Right lung (tissue), 2 donors: ENCODE measurements at regions not wholly inside any gene's neighbourhood (a gene's known extent, or its start where the extent isn't known, plus 50 kb on each side); places are given as distances from the start of the nearest gene placed in this dataset.
A peak's percentile ranks its signal among the peaks of the same experiment; 100 is the strongest.

Experiments used
- DNase-seq, 2 donors: peaks; one replicate each; pipeline ENCODE4 v3.0.0-alpha.2; 2013

GRCh38 chr2:147363181-147363580 is 481.6 kb upstream of the ACVR2A start:
- no peak for DNase-seq

GRCh38 chr2:147358375-147358774 is 486.5 kb upstream of the ACVR2A start:
- no peak for DNase-seq

DNA sequence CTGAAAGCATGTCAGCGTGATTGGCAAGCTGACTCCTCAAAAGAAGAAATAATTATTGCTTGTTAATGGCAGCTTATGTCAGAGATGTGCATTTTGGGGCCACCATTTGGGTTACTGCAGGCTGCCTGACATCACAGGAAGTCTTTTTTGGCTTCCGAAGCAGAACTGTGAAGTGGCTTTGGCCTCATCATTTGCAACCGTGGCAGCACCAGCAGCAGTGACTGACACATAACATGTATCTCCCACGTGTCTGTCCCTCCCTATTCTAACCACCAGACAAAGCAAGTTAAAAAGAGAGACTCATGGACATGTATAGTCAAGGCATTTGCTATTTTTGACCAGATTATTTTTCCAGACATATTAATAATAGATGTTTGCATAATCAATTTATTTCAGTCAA is 488.7 kb upstream of the ACVR2A start:
- no peak for DNase-seq

DNA sequence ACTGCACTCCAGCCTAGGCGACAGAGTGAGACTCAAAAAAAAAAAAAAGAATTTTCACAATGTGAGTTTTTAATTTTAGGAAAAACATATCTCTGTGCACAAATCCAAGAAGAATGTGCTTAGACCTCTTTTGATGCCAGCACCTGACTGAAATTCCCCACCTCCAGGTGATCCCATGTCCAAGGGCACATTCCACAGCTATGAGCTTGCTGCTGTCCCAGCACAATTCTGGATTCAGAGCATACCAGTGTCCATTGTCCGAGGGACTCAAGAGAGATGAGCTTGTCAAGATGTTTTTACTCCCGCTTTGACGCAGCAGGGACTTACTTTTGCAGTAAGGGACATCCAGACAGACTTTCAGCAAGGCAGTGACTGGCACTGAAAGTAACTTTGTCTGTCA is 489.1 kb upstream of the ACVR2A start:
- no peak for DNase-seq

DNA sequence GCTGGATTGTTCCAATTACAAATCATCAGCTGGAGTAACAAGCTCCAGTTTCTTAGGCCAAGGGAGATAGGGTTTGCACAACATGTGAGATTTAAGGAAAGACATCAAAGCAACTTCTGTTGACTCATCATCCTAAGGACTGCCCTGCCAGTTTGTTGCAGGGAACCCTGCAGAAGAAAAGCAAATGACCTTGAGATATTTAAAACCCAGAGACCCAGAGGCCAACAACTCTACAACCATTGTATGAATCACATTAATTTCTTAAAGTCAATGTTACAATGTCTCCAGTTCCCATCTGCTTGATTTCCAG is 491.8 kb upstream of the ACVR2A start:
- DNase-seq: no peak

- DNase-seq: no peak
These were observed 492.4 kb upstream of the ACVR2A start for GRCh38 chr2:147352264-147353071.

GRCh38 chr2:147351784-147352183 is 493.0 kb upstream of the ACVR2A start:
- DNase-seq: no peak

- DNase-seq: no peak
These were observed 495.8 kb upstream of the ACVR2A start for GRCh38 chr2:147348931-147349555.

- DNase-seq: no peak
These were observed 498.7 kb upstream of the ACVR2A start for GRCh38 chr2:147346142-147346541.

DNA sequence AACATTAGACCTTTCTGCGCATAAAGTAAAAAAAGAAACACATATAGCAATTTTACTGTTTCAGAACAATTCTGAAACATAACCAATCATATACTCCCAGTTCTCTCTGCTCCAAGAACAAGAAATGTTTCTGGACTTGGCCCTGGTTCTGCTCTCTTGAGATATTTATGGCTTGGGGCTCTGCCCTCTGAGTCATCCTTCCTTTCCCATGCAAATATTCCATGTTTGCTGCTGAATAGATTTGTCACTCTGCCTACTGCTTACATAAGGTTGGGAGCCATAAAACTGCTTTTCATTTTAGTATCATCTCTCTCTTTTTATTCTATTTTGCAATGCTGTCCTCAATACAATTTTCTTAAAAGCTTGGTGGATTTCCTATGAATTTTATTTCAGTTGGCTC is 499.6 kb upstream of the ACVR2A start:
- no peak for DNase-seq

DNA sequence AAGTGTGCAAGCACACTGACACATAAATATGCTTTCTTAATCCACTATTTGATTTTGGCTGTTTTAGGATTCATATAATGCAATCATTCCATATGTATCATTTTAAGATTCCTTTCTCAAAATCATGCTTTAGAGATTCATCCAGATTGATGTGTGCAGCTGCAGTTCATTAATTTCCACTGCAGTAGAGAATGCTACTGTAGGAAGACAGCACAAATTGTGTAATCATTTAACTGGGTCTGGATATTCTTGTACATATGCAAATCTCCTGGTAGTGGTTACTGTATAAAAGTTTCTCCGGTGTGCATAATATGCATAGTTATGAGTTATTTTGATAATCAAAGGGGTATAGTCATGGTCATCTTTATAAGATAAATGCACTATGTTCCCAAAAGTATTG is 502.5 kb upstream of the ACVR2A start:
- no peak for DNase-seq

DNA sequence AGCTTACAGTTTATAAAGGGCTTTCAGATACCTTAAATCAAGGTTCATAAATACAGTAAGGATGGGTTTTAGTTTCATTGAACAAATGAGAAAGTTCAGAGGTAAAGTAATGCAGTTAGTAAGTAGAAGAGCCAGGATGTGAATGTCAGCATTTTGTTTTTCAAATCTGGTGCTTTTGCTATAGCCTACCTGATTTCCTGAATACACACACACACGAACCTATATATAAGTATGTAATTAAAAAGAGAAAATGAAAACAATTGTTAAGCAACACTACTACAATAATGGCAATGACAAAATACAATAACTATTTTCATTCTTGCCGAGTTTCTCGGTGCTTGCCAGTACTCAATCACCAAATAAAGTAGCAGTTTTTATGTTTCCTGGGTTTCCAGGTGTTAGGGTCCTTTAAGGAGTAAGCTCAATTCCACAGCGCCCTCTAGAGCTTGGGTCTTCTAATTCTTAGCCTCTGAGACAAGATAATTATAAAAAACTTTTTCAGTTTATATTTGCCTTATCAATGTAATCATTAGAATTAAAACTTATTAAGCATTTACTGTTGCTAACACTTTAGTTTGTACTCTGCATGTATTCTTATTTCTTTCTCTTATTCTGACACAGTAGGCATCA is 512.9 kb upstream of the ACVR2A start:
- no peak for DNase-seq

DNA sequence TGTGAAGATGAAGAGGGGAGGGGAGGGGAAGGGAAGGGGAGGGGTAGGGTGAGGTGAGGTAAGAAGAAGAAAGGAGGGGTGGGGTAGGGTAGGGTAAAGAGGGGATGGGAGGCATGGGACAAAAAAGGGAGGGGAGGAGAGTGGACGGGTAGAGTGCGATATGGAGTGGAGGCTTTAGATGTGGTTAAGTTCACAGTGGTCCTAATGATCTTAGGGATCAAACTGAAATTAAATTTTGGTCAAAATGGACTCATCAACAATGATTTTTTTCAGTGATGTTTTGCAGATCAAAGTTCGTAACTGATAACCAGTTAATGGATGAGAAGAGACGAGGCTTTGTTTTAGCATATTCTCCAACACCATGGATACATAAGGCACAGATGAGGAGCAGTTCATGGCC is 513.9 kb upstream of the ACVR2A start:
- no peak for DNase-seq

GRCh38 chr2:147327613-147328012 is 517.2 kb upstream of the ACVR2A start:
- no peak for DNase-seq

DNA sequence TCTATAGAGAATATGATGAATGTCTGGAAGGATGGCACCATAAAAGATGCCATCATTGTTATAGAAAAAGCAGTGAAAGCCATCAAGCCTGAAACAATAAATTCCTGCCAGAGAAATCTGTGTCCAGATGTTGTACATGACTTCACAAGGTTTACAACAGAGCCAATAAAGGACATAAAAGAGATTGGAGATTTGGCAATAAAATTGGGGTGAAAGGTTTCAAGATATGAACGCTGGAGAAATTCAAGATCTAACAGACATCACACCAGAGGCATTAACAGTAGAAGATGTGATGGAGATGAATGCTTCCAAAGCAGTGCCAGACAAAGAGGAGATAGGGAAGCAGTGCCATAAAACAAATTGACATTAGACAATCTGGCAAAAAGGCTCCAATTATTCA is 518.8 kb upstream of the ACVR2A start:
- DNase-seq: peak; percentile 29 to 40

DNA sequence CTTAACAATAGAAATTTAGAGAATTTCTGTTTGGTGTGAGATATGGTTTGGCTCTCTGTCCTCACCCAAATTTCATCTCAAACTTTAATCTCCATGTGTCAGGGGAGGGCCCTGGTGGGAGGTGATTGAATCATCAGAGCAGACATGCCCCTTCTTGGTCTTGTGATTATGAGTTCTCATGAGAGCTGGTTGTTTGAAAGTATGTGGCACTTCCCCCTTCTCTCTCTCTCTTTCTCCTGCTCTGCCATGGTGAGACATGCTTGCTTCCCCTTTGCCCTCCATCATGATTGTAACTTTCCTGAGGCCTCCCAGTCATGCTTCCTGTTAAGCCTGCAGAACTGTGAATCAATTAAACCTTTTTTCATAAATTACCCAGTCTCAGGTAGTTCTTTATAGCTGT is 524.7 kb upstream of the ACVR2A start:
- DNase-seq: no peak

GRCh38 chr2:147311058-147311430 is 533.8 kb upstream of the ACVR2A start:
- no peak for DNase-seq

DNA sequence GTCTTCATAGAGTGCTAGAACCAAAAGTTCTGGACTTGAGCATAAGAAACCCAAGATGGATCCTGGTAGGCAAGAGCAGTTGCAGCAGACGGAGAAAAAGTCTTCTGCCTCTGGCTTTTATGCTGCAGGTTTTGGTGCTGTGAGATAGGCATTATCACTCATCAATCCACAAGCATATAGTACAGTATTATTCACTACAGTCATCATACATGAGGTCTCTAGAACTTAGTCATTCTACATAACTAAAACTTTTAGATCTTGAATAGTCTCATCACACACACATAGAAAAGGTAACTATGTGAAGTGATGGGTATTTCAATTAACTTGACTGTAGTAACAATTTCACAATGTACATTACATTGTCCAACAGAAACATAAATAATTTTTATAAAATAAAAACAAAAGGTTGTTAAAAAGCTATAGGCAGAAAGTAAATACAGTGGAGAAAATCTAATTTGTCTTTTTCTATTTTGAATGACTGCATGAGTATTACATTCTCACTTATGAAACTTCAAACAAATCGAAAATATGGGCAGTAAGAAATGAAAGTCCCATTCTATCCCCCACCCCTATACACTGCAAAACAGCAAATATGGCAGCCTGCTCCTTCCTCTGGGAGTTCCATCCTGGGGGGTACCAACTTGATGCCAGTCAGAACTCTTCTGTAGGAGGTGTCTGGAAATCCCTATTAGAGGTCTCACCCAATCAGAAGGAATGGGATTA is 534.3 kb upstream of the ACVR2A start:
- DNase-seq: no peak

GRCh38 chr2:147297820-147298219 is 547.0 kb upstream of the ACVR2A start:
- DNase-seq: no peak

DNA sequence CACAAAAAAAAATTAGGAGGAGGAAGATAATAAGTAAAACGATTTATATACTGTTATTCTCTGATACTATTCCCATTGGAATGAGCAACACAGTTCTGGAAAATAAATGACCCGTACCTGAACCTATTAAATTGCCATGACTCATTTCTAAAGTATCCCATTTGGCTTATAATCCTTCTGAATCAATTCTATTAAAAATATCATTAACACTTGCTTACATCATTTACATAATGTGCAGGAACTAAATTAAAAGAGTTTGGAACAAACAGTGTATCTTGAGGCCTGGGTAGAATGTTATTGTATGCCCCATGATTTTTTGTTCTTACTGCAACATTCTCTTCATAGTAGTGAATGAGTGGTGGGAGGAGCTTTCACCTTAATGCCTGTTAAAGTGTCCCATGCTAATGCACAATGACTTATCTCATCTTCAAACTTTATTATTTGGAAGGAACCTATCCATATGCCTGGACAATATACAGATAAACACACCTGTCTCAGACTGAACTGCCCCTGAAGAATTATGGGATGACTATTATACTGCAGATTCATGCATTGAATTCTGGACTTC is 549.9 kb upstream of the ACVR2A start:
- no peak for DNase-seq

DNA sequence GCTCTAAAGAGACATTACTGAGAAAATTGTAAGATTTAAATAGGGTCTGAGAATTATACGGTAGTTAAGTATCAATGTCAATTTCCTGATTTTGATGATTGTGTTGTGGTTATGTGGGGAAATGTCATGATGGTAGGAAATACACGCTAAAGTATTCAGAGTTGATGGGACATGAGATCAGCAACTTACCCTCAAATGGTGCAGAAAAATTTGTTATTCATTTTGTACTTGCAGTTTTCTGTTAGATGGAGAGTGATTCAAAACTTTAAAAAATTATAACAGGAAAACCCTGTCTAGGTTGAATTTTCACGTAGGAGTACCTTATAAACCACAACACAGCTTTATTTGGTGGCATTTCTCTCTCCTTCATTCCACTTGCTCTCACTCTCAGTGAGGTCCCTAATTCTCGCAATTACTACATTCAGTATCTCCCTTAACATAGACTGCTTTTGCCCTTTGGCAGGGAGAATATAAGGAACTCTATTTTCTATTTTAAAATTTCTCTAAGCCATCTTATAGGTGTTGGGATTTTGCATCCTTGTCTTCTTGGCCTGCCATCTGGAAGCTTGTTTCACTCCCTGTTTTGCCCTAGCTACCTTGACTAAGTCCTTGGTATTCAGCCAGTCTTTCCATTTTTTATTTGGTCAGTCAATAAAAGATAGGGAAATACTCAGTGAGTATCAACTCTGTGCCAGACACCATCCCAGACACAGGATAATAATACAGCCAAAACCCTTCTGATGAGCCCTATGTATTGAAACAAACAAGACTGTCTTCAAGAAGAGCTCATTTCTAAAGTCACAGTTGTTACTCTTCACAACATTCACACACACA is 550.6 kb upstream of the ACVR2A start:
- no peak for DNase-seq

DNA sequence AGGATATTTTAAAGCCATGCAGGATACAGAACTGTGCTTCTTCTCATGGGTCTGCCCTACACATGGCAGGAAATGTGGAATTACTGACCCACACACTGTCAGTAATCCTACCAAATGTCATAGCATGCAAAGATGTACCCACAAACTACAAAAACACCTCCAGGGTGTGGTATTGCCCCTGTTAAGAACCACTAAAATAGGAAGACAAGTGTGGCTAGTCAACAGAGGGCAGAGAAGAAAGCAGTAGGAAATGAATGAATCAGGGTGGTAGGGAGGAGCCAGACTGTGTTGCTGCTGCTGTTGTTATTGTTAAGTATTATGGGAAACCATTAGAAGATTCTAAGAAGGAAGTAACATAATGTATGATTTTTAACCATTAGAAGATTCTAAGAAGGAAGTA is 556.7 kb upstream of the ACVR2A start:
- DNase-seq: no peak
